GM12864 (cell line): ENCODE measurements at regions not wholly inside any gene's neighbourhood (a gene's known extent, or its start where the extent isn't known, plus 50 kb on each side); places are given as distances from the start of the nearest gene placed in this dataset.

Experiments
- DNase-seq: peaks from one replicate; pipeline ENCODE4 v3.0.0-alpha.2; 2011; ENCODE audit warnings: low read depth
- H3K4me3 ChIP-seq: 2 replicates; pipeline ENCODE4 v1.5.1; 2011; ENCODE audit warnings: mild to moderate bottlenecking, low read depth, low read length, control low read depth
- CTCF ChIP-seq: IDR thresholded peaks from 2 replicates; pipeline ENCODE4 v1.5.1; 2011; ENCODE audit warnings: low read depth, mild to moderate bottlenecking, moderate library complexity, low read length, control low read depth, inconsistent platforms; ENCODE audit errors: missing control alignments

- TF ChIP-seq CTCF = no peak
- H3K4me3 ChIP-seq = no peak overlapping the region
- DNase-seq = no peak
Measured at GRCh38 chr21:16137106-16137505, 407.3 kb downstream of the USP25 start.

GRCh38 chr21:16145052-16145451 is 415.3 kb downstream of the USP25 start:
- no peak overlapping the region for H3K4me3 ChIP-seq
- no peak for TF ChIP-seq CTCF
- no peak for DNase-seq

DNA sequence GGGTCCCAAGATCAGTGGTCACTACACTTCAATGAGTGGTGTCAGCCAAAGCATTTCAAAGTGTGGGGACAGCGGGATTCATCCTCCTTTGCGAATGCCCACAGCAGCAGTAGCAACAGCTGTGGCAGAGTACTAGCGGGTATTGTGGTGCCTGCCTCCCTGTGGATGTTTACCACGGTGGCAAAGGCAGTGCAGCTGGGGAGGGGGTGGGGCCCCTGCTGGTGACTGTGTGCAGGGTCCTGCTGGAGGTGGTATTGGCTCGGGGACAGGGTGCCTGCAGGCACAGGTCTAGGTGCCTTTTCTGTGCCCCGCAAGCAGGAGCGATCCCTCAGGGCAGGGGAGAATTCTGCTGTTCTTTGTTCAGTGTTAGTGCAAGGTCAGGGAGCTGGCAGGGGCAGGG is 415.7 kb downstream of the USP25 start:
- H3K4me3 ChIP-seq = no peak overlapping the region
- DNase-seq = no peak
- no peak for TF ChIP-seq CTCF

- no peak for TF ChIP-seq CTCF
- no peak overlapping the region for H3K4me3 ChIP-seq
- DNase-seq = no peak
Measured at GRCh38 chr21:16154321-16154720, 424.5 kb downstream of the USP25 start.

DNA sequence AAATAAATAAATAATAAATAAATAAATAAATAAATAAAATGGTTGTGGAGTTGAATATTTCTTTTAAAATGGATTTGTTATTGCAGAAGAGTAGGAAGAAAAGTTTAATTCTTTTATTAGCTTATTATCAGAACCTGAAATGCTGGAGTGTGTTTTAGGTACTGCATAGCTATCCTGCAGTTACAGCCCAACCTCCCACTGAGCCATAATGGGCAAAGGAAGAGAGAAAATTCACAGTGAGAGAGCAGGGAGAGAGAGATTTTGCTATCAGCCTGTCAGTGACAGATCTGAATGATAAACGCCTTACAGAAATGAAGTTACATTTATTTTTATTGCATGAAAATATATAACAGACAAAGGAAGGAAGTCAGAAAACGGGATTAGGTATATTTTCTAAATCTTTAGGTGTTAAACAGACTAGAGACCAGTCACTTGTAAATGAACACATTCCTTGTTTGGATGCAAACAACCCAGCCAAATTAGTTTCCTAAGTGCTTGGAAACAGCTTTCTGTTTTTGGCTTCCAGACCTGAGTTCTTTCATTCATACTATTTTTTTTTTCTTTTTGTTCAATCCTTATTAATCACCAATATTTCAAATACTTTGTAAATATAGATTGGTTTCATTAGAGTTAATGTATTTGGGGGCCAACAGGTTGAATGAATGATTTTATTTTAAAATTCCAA is 425.3 kb downstream of the USP25 start:
- DNase-seq = no peak
- TF ChIP-seq CTCF = no peak
- no peak overlapping the region for H3K4me3 ChIP-seq

DNA sequence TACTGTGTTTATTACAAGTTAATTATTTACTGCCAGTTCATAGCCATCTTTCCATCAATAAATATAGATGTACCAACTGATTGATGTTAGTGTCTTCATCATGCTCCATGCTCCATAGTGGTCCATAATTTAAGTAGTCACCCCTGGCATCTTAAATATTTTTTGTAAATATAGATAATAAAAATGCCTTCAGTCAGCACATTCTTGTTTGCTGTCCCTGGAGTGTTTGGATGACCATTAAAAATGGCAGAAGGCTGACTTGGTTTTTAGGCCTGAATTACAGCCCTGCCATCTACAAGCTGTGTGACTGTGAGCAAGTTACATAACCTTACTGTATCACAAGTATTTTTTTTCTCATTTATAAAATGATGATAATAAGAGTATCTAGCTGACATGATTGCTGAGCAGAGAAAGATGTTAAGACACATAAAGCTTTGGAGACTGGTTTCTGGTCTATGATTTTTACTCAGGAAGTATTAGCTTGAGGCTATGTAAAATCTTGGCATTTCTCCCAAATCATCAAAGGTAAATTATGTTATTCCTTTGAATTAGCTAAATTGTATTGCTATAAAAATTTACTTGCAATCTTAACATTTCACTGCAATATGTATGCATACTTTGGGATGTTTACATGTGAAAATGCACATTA is 427.2 kb downstream of the USP25 start:
- H3K4me3 ChIP-seq = no peak overlapping the region
- TF ChIP-seq CTCF = no peak
- no peak for DNase-seq

DNA sequence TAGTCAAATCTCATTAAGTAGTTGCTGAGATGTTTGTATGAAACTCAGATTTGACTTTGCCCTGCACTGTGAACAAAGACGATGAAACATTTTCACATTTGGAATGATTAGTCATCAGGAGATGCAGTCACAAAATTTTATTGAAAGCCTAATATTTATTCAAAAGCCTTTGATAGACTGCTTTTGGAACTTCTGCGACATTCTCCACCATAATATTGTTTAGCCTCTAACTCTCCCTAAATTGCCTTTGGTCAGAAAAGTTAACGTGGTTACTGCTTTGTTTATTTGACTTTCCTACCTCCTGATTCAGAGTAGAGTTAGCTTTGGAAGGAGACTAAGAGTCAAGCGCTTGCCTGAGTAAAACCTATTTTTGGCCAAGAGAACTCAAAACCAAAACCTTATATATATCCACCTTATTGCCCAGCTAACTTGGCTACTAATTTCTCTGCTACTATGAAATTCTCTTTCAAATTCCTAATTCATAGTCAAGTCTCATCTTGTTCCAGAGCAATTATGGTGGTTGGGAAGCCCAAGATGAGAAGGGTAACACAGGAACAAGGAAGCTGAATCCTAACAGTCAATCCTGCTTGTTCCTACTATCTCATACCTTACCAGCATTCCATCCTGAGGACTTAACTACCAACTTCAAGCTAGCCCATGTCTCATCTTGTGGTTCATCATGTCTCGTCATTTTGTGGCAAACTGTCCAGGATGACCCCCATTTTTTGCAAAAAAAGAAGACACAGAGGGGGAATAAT is 429.6 kb downstream of the USP25 start:
- TF ChIP-seq CTCF = no peak

More for the DNA sequence above, 429.6 kb downstream of the USP25 start:
- no peak for DNase-seq
- H3K4me3 ChIP-seq = no peak overlapping the region
